ENCODE measurements at regions not wholly inside any gene's neighbourhood (a gene's known extent, or its start where the extent isn't known, plus 50 kb on each side); places are given as distances from the start of the nearest gene placed in this dataset.
A peak's percentile ranks its signal among the peaks of the same experiment; 100 is the strongest.
"Not testable (repeated sequence)": the region's sequence is repeated elsewhere in the genome, so short reads cannot be mapped to it uniquely, and the experiment has no call there.

DNA sequence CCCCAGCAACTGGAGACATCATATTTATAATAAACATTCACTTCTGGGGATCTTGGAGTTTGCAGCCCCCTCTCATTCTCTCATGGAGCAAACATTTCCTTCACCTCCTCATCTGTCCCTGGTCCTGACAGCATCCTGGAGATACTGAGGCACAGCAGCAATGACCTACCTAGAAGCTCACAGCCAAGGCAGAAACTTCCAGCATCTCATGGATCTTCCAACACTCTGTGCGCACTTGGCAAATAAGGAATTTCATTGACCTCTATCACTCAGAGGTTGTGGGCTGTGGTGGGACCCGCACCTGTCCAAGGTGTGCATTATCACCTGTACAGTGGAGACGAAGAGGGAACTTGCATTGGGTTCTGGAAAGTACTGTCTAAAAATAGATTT is 109.8 kb downstream of the GGTLC2 start:
- H3K36me3 Mint-ChIP-seq, result no peaks in the 10 kb centered on the region
- DNase-seq, result no peak
- H3K4me1 Mint-ChIP-seq, result peaks cover 41 to 69% (median 58%) of the 10 kb centered on the region in 4 donors
- peak overlapping the region in 2 of 8 donors; percentile 17 to 84 for H3K4me3 Mint-ChIP-seq
- Histone ChIP-seq H3K36me3 (ENCODE audit: insufficient read depth, low read length) (no peaks in the 10 kb centered on the region), H3K4me1 (ENCODE audit: insufficient read depth, low read length) (peaks cover 47% of the 10 kb centered on the region), H3K27me3 (ENCODE audit: insufficient read depth, low read length) (no peaks in the 10 kb centered on the region), H3K4me3 (ENCODE audit: low read length in 2 of 2) (no peak overlapping the region), H3K27ac (ENCODE audit: low read depth, low read length) (no peak overlapping the region), H3K9me3 (ENCODE audit: control insufficient read depth in 1 of 2, low read length in 2 of 2) (no peaks in the 10 kb centered on the region)
- no peaks in the 10 kb centered on the region for H3K9me3 Mint-ChIP-seq
- intact Hi-C loops (cut with micrococcal nuclease), result no loop called here
- H3K27ac Mint-ChIP-seq, result peak overlapping the region; percentile 49 to 94 (median 84)
- POLR2A ChIA-PET (ENCODE audit: partially characterized antibody), result interaction anchor here (1.1 to 5.5 kb wide), 16 partner anchors 9 to 133 kb away, joined by 3 to 71 read pairs (median 12); partner anchors contain the start of gene IGLL5
- CTCF ChIA-PET (ENCODE audit: partially characterized antibody), result interaction anchor here (1.1 to 10.8 kb wide), 25 partner anchors 9 to 422 kb away, joined by 3 to 252 read pairs (median 14); no protein-coding TSS in a partner anchor
- no peaks in the 10 kb centered on the region for H3K27me3 Mint-ChIP-seq

DNA sequence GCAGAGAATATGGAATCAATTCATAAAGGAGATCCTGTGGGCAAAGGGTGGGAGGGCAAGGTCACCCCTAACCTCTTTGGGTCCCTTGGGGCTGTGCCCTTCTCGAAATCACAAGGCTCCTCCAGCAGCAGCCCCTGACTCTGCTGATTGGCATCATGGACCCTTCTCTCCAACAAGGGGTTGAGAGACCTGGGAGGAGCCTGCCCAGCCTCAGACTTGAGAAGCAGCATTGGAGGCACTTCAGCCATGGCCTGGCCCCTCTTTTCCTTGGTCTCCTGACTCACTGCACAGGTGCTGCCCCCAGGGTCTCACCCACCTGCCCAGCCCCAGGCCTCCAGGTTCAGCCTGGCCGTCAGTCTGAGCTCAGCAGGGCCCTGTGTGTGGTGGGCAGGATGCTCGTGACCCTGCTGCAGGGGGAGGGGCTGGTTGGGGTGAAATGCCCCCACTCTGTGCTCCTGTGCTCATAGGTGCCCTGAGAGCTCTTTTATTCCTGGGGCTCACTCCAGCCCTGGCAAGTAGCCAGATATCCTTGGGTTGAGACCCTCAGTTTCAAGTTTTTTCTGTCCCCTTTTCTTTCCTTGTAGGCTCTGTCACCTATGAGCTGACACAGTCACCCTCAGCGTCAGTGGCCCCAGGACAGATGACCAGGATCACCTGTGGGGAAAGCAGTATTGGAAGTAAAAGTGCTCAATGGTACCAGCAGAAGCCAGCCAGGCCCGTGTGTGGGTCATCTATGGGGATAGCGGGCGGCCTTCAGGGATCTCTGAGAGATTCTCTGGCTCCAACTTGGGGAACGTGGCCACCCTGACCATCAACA is 110.8 kb downstream of the GGTLC2 start:
- Histone ChIP-seq H3K4me3 (ENCODE audit: low read length in 2 of 2) (no peak overlapping the region), H3K27me3 (ENCODE audit: insufficient read depth, low read length) (no peaks in the 10 kb centered on the region), H3K27ac (ENCODE audit: low read depth, low read length) (no peak overlapping the region), H3K9me3 (ENCODE audit: control insufficient read depth in 1 of 2, low read length in 2 of 2) (no peaks in the 10 kb centered on the region), H3K36me3 (ENCODE audit: insufficient read depth, low read length) (no peaks in the 10 kb centered on the region), H3K4me1 (ENCODE audit: insufficient read depth, low read length) (peaks cover 47% of the 10 kb centered on the region)
- CTCF ChIA-PET (ENCODE audit: partially characterized antibody), result interaction anchor here (1.3 to 10.8 kb wide), 12 partner anchors 8 to 126 kb away, joined by 3 to 252 read pairs (median 40); no protein-coding TSS in a partner anchor
- POLR2A ChIA-PET (ENCODE audit: partially characterized antibody), result interaction anchor here (1.4 to 5.5 kb wide), 4 partner anchors 32 to 62 kb away, joined by 14 to 71 read pairs (median 58); no protein-coding TSS in a partner anchor
- Mint-ChIP-seq H3K36me3 (no peaks in the 10 kb centered on the region), H3K27me3 (no peaks in the 10 kb centered on the region), H3K27ac (peak overlapping the region; percentile 47 to 93 (median 68)), H3K9me3 (no peaks in the 10 kb centered on the region), H3K4me3 (peak overlapping the region in 1 of 8 donors; percentile 48), H3K4me1 (peaks cover 46 to 76% (median 63%) of the 10 kb centered on the region in 4 donors)
- DNase-seq, result no peak
- intact Hi-C loops (cut with micrococcal nuclease), result no loop called here

DNA sequence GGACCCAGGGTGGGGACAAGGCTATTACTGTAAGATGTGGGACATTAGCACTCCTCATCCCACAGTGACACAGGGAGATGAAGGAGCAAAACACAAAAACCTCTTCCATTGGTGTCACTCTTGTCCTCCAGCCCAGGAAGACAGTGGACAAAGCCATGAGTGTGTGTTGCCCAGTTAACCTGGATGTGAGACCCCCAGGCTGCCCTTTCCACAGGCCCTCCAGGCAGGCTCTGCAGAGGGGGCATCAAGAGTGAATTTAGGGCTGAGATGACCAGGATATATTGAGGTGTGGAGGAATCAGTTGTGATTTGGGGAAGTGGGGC is 111.3 kb downstream of the GGTLC2 start:
- no peaks in the 10 kb centered on the region for H3K9me3 Mint-ChIP-seq
- POLR2A ChIA-PET (ENCODE audit: partially characterized antibody), result interaction anchor here (0.9 to 3.0 kb wide), 5 partner anchors 15 to 129 kb away, joined by 3 to 14 read pairs (median 5); no protein-coding TSS in a partner anchor
- CTCF ChIA-PET (ENCODE audit: partially characterized antibody), result interaction anchor here (1.0 to 10.8 kb wide), 10 partner anchors 8 to 126 kb away, joined by 3 to 252 read pairs (median 29); no protein-coding TSS in a partner anchor
- peaks cover 46 to 81% (median 64%) of the 10 kb centered on the region in 4 donors for H3K4me1 Mint-ChIP-seq
- peak overlapping the region; percentile 10 to 90 (median 58) for H3K27ac Mint-ChIP-seq
- H3K4me3 Mint-ChIP-seq, result peak overlapping the region in 2 of 8 donors; percentile 56 to 66
- Histone ChIP-seq H3K36me3 (ENCODE audit: insufficient read depth, low read length) (no peaks in the 10 kb centered on the region), H3K27me3 (ENCODE audit: insufficient read depth, low read length) (no peaks in the 10 kb centered on the region), H3K27ac (ENCODE audit: low read depth, low read length) (no peak overlapping the region), H3K9me3 (ENCODE audit: control insufficient read depth in 1 of 2, low read length in 2 of 2) (no peaks in the 10 kb centered on the region), H3K4me1 (ENCODE audit: insufficient read depth, low read length) (peaks cover 47% of the 10 kb centered on the region), H3K4me3 (ENCODE audit: low read length in 2 of 2) (no peak overlapping the region)
- intact Hi-C loops (cut with micrococcal nuclease), result no loop called here
- no peak for DNase-seq
- no peaks in the 10 kb centered on the region for H3K36me3 Mint-ChIP-seq
- H3K27me3 Mint-ChIP-seq, result no peaks in the 10 kb centered on the region

DNA sequence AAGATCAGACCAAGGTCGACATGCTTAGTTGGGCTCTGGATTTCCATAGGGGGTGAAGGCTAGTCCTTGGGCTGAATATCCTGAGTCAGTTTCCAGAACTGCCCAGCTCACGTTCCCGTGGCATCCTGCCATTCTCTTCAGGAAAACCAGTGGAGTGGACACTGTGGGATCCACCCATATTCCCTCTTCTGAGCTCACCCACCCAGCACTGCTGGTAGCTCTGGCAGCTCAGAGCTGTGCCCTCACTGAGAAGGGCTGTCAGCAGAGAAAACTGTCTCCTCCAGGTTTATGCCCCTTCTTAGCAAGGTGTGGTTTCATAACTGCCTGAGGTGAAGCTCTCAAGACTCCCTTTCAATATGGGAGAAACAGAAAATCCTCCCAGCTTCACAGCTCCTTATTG is 111.7 kb downstream of the GGTLC2 start:
- H3K27me3 ChIP-seq (ENCODE audit: insufficient read depth, low read length), result no peaks in the 10 kb centered on the region
- peak overlapping the region; percentile 54 to 90 (median 80) for H3K27ac Mint-ChIP-seq
- DNase-seq, result no peak
- H3K9me3 ChIP-seq (ENCODE audit: control insufficient read depth in 1 of 2, low read length in 2 of 2), result no peaks in the 10 kb centered on the region
- no peaks in the 10 kb centered on the region for H3K36me3 Mint-ChIP-seq
- H3K4me1 Mint-ChIP-seq, result peaks cover 46 to 81% (median 64%) of the 10 kb centered on the region in 4 donors
- no peak overlapping the region for H3K27ac ChIP-seq (ENCODE audit: low read depth, low read length)
- no peaks in the 10 kb centered on the region for H3K36me3 ChIP-seq (ENCODE audit: insufficient read depth, low read length)
- H3K27me3 Mint-ChIP-seq, result no peaks in the 10 kb centered on the region
- intact Hi-C loops (cut with micrococcal nuclease), result no loop called here
- peak overlapping the region in 3 of 8 donors; percentile 21 to 66 (median 56) for H3K4me3 Mint-ChIP-seq
- POLR2A ChIA-PET (ENCODE audit: partially characterized antibody), result interaction anchor here (0.7 to 3.0 kb wide), 6 partner anchors 14 to 128 kb away, joined by 3 to 14 read pairs (median 4); no protein-coding TSS in a partner anchor
- no peaks in the 10 kb centered on the region for H3K9me3 Mint-ChIP-seq
- H3K4me1 ChIP-seq (ENCODE audit: insufficient read depth, low read length), result peaks cover 47% of the 10 kb centered on the region
- H3K4me3 ChIP-seq (ENCODE audit: low read length in 2 of 2), result no peak overlapping the region
- CTCF ChIA-PET (ENCODE audit: partially characterized antibody), result interaction anchor here (1.0 to 10.8 kb wide), 10 partner anchors 9 to 125 kb away, joined by 3 to 252 read pairs (median 29); no protein-coding TSS in a partner anchor

DNA sequence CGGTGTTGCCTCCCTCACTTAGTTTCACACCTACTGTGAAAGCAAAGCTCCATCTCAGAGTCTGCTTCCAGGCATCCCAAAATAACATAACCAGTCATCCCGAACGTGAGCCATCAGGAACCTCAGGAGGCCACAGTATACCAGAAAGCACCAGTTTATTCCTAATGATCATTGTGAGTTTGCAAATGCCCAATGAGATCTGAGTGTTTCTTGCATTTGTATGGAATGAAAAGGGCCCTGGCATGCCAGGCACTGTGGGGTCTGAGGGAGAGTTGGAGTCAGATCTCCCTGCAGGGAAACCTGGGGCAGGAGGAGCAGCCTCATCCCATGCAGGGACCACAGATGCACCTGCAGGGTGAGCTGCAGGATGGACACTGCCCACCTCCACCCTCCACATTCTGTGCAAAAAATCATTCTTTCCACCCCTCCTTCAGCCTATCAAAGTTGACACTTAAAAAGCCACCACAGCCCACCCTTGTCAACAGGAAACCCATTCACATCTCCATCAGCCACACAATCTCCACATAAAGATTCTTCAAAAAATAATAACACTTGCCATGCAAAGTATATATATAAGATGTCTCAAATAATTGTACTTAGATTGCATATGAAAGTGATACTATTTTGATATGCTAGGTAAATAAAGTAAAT is 112.3 kb downstream of the GGTLC2 start:
- H3K27me3 ChIP-seq (ENCODE audit: insufficient read depth, low read length); H3K9me3 Mint-ChIP-seq; H3K27me3 Mint-ChIP-seq; H3K36me3 Mint-ChIP-seq; H3K36me3 ChIP-seq (ENCODE audit: insufficient read depth, low read length); H3K4me3 ChIP-seq (ENCODE audit: low read length in 2 of 2); H3K27ac ChIP-seq (ENCODE audit: low read depth, low read length); H3K9me3 ChIP-seq (ENCODE audit: control insufficient read depth in 1 of 2, low read length in 2 of 2); DNase-seq; intact Hi-C loops (cut with micrococcal nuclease): not testable (repeated sequence)
- peaks cover 47% of the 10 kb centered on the region for H3K4me1 ChIP-seq (ENCODE audit: insufficient read depth, low read length)
- ChIA-PET POLR2A (ENCODE audit: partially characterized antibody) (interaction anchor here (0.7 to 3.0 kb wide), 6 partner anchors 14 to 128 kb away, joined by 3 to 14 read pairs (median 4); no protein-coding TSS in a partner anchor), CTCF (ENCODE audit: partially characterized antibody) (interaction anchor here (1.0 to 10.8 kb wide), 10 partner anchors 9 to 125 kb away, joined by 3 to 252 read pairs (median 29); no protein-coding TSS in a partner anchor)
- peak overlapping the region; percentile 62 to 90 (median 88) for H3K27ac Mint-ChIP-seq
- H3K4me3 Mint-ChIP-seq, result peak overlapping the region in 5 of 8 donors; percentile 45 to 81 (median 54)
- H3K4me1 Mint-ChIP-seq, result peaks cover 46 to 81% (median 64%) of the 10 kb centered on the region in 4 donors

DNA sequence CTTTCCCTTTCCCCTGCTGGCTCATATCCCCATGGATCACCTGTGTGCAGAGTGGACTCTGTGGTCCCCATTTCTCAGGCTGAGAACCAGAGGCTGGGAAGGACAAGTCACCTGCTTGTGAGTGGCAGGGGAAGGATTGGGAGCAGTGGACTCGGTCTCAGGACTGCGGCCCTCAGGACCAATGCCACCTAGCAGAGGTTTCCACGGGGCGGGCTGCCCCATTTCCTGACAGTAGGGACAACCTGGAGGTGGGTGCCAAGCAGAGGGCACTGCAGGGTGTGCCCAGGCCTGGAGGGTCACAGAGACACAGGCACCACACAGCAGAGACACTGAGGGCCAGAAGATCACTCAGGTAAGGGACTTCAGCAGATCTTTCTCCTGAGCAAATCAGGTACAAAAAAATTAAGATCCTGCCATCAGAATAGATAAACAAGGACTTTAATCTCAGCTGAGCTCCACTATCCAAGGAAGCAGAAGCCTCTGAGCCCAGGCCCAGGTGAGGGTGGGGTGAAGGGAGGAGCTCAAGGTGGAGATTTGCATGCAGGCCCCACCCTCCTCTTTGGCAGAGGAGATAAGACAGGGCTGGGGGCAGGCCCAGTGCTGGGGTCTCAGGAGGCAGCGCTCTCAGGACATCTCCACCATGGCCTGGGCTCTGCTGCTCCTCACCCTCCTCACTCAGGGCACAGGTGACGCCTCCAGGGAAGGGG is 113.8 kb downstream of the GGTLC2 start:
- CTCF ChIA-PET (ENCODE audit: partially characterized antibody), result interaction anchor here (0.6 to 10.8 kb wide), 3 partner anchors 12 to 30 kb away, joined by 3 to 138 read pairs (median 96); no protein-coding TSS in a partner anchor

More for the DNA sequence above, 113.8 kb downstream of the GGTLC2 start:
- DNase-seq; H3K4me3 ChIP-seq (ENCODE audit: low read length in 2 of 2); H3K27me3 ChIP-seq (ENCODE audit: insufficient read depth, low read length); H3K9me3 ChIP-seq (ENCODE audit: control insufficient read depth in 1 of 2, low read length in 2 of 2); H3K36me3 ChIP-seq (ENCODE audit: insufficient read depth, low read length); H3K36me3 Mint-ChIP-seq; H3K27ac ChIP-seq (ENCODE audit: low read depth, low read length); intact Hi-C loops (cut with micrococcal nuclease); H3K27me3 Mint-ChIP-seq; H3K9me3 Mint-ChIP-seq: not testable (repeated sequence)
- peaks cover 36% of the 10 kb centered on the region for H3K4me1 ChIP-seq (ENCODE audit: insufficient read depth, low read length)
- peaks cover 35 to 65% (median 55%) of the 10 kb centered on the region in 4 donors for H3K4me1 Mint-ChIP-seq
- H3K4me3 Mint-ChIP-seq, result peak overlapping the region in 6 of 8 donors; percentile 33 to 87 (median 66)
- peak overlapping the region in 5 of 7 donors; percentile 27 to 81 (median 79) for H3K27ac Mint-ChIP-seq
- POLR2A ChIA-PET (ENCODE audit: partially characterized antibody), result interaction anchor here (1.0 to 3.0 kb wide), 4 partner anchors 25 to 62 kb away, joined by 3 to 13 read pairs (median 6); no protein-coding TSS in a partner anchor
